Activated CD8-positive, alpha-beta memory T cell treated with anti-CD3 and anti-CD28 coated beads, Interleukin-2, amount 50 U/mL, for 1 hour (primary cell): ENCODE measurements at regions not wholly inside any gene's neighbourhood (a gene's known extent, or its start where the extent isn't known, plus 50 kb on each side); places are given as distances from the start of the nearest gene placed in this dataset.
"Not testable (repeated sequence)": the region's sequence is repeated elsewhere in the genome, so short reads cannot be mapped to it uniquely, and the experiment has no call there.

Source experiments
- DNase-seq: peaks from one replicate; pipeline ENCODE4 v3.0.0-alpha.2; 2020; ENCODE audit errors: extremely low read depth

GRCh38 chr3:88000853-88001252, 58.0 kb downstream of the CGGBP1 start:
- DNase-seq: no peak

DNA sequence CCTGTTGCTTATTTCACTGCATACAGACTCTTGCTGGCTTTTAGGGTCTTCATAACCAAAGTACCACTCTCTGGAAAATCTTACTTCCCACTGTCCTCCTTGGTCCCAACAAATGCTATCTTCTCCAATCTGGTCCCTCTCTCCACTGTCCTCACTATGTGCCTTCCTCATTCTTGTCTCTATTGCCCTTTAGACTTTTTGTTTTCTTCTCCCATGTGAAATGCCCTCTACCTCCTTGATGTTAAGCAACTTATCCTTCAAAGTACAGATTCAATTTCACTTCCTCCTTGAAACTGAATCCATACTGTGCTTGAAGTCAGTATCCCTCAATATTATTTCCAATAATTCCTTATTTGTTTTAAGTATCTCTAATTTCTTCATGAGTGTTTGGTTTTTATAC, 60.8 kb downstream of the CGGBP1 start:
- DNase-seq: no peak

DNA sequence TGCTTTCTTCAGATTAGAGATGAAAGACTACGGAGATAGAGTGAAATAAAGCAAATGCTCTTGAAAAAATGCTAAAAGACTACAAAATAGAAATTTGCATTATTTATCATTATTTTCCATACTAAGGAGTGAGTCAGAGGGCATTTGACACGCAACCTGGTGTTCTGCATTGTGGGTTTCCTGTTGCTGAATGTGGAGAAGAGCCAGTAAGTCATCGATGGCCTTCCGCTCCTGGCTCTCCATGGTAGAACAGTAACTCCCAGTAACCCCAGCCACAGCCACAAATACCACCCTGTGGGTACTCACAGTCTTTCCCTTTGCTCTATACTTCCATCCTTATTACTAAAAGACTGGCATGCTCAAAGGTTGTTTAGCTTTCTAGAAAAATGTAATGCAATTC, 61.5 kb downstream of the CGGBP1 start:
- peak; percentile 1 for DNase-seq

- no peak for DNase-seq
Measured at GRCh38 chr3:87996882-87997281, 61.9 kb downstream of the CGGBP1 start.

DNA sequence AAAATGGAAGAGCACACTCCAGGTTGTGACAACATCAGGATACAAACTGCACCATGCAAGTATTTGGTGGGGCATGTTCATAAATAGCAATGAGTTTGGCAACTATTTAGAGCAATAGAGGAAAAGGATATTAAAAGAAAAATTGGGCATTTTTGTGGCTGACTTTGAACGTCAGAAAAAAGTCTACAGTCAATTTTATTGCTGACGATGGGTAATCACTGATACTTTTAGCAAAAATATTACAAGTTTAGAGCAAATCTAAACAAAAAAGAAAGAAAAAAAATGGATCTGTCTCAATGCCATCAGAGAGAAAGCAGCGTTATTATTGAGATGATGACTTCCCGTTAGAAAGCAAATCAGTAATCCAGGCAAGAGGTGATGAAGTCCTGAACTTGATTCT, 65.2 kb downstream of the CGGBP1 start:
- no peak for DNase-seq

- DNase-seq: no peak
Measured at GRCh38 chr3:87987952-87988351, 70.9 kb downstream of the CGGBP1 start.

- no peak for DNase-seq
Measured at GRCh38 chr3:87982421-87982820, 76.4 kb downstream of the CGGBP1 start.

- DNase-seq: no peak
Measured at GRCh38 chr3:87979527-87979926, 79.3 kb downstream of the CGGBP1 start.

DNA sequence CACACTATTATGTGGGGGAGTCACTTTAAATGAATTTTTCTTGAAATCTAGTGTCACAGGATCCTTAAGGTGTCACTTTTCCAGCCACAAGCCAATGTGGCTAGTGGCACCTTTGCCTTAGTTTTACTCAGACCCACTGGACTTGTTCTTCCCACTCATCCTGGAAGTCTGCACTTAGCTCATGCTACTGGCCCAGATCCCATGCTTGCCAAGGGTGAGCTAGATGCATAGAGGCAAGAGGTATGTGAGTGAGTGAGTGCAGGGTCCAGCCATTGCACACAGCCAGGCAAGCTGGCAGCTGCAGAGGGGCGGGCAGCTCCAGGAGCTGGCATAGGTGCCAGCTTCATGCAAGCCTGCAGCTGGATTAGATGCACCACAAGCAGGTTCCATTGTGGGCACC, 81.0 kb downstream of the CGGBP1 start:
- DNase-seq: no peak

GRCh38 chr3:87975716-87976115, 83.1 kb downstream of the CGGBP1 start:
- no peak for DNase-seq

- DNase-seq: no peak
Measured at GRCh38 chr3:87973906-87974305, 84.9 kb downstream of the CGGBP1 start.

GRCh38 chr3:87969620-87970019, 89.2 kb downstream of the CGGBP1 start:
- DNase-seq: no peak

DNA sequence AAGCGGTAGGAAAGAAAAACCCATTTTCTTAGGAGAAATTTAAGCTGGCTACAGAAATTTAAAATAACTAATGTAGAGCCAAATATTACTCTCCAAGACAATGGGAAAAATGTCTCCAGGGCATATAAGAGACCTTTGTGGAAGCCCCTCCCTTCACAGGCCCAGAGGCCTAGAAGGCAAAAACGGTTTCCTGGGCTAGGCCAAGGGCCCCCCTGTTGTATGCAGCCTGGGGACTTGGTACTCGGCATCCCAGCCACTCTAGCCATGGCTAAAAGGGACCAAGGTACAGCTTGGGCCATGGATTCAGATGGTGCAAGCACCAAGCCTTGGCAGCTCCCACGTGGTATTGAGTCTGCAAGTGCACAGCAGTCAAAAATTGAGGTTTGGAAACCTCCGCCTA, 90.1 kb downstream of the CGGBP1 start:
- DNase-seq: no peak

GRCh38 chr3:87958289-87958688, 100.5 kb downstream of the CGGBP1 start:
- DNase-seq: no peak

DNA sequence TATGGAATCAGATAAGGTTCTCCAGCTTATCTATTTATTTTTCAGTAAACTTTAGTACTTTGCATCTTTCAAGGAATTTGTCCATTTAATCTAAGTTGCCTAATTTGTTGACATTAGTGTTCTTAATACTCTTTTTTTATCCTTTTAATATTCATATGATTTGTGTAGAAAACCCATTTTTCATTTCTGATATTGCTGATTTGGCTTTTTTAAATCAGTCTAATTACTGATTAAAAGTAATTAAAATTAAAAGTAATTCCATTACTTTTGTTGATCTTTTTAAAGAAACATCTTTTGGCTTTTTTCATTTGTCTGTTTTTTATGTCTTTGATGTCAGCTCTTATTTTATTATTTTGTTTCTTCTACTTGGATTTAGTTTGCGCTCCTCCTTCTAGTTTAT, 101.2 kb downstream of the CGGBP1 start:
- DNase-seq: no peak

GRCh38 chr3:87949879-87950208, 109.0 kb downstream of the CGGBP1 start:
- DNase-seq: no peak

- no peak for DNase-seq
Measured at GRCh38 chr3:87949189-87949878, 109.5 kb downstream of the CGGBP1 start.

DNA sequence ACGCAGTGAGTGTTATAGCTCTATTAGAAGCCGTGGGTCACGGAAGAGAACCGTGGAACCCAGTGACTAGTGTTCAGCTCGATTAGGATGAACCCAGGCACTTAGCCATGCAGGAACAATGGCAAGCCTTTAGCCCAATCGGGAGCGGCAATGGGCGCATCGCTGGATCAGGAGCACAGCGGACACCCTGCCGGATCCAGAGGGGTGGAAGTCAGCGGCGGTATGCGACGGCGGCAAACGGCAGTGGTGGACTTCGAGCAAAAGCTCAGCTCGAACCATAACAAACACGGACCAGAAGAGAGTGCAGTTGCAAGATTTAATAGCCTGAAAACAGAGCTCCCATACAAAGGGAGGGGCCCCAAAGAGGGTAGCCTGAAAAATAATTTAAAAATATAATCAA, 112.8 kb downstream of the CGGBP1 start:
- DNase-seq: not testable (repeated sequence)

- DNase-seq: not testable (repeated sequence)
Measured at GRCh38 chr3:87942256-87942655, 116.5 kb downstream of the CGGBP1 start.

DNA sequence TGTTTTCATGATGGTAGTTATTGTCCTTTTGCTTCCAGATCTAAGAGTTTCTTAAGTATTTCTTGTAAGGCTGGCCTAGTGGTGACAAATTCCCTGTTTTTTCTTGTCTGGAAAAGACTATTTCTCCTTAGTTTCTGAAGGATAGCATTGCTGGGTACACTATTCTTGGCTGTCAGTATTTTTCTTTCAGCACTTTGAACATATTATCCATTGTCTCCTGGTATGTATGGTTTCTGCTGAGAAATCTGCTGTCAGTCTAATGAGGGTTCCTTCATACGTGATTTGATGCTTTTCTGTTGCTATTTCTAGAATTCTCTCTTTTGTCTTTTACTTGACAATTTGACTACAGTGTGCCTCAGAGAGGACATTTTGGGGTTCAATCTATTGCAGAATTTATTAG, 134.3 kb downstream of the CGGBP1 start:
- no peak for DNase-seq

- no peak for DNase-seq
Measured at GRCh38 chr3:87920549-87920948, 138.3 kb downstream of the CGGBP1 start.

DNA sequence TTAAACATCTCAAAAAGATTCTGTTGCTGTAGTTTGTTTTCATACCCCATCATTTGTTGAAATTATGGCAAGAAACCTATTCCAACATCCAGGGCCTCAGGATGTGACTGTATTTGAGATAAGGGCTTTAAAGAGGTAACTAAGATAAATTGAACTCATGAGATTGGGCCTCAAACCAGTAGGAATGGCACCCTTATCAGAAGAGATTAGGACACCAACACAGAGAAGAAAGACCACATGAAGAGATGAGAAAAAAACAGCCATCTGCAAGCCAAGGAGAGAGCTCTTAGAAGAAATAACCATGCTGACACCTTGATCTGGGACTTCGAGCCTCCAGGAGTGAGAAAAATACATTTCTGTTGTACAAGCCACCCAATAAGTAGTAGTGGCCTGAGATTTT, 157.7 kb downstream of the CGGBP1 start:
- no peak for DNase-seq

GRCh38 chr3:87900061-87900460, 158.7 kb downstream of the CGGBP1 start:
- DNase-seq: no peak

GRCh38 chr3:87898971-87899370, 159.8 kb downstream of the CGGBP1 start:
- DNase-seq: no peak
